Erythroblast (primary cell): ENCODE measurements at regions not wholly inside any gene's neighbourhood (a gene's known extent, or its start where the extent isn't known, plus 50 kb on each side); places are given as distances from the start of the nearest gene placed in this dataset.

Experiments
- DNase-seq, 2 experiments: peaks; one replicate each; lab custom pipeline; 2025; lab: John Stamatoyannopoulos, UW
- GATA1 ChIP-seq: IDR thresholded peaks from 2 replicates; pipeline ENCODE4 v1.6.1; 2011; ENCODE audit warnings: low read depth, mild to moderate bottlenecking, control low read depth, low read length, moderate library complexity
- POLR2A ChIP-seq: IDR thresholded peaks from 2 replicates; pipeline ENCODE4 v1.6.1; 2011; ENCODE audit warnings: mild to moderate bottlenecking, low read length

- DNase-seq = no peak
- TF ChIP-seq GATA1 (no peak), POLR2A (no peak)
Observed at GRCh38 chr1:219538886-219539285, 74.0 kb downstream of the ZC3H11B start.

- no peak for TF ChIP-seq GATA1
- no peak for TF ChIP-seq POLR2A
- DNase-seq = no peak
Observed at GRCh38 chr1:219537223-219537631, 75.7 kb downstream of the ZC3H11B start.

GRCh38 chr1:219536038-219536437 is 76.9 kb downstream of the ZC3H11B start:
- TF ChIP-seq POLR2A (no peak), GATA1 (no peak)
- DNase-seq = no peak

- TF ChIP-seq GATA1 (no peak), POLR2A (no peak)
- no peak for DNase-seq
Observed at GRCh38 chr1:219534991-219535390, 77.9 kb downstream of the ZC3H11B start.

- no peak for TF ChIP-seq GATA1
- DNase-seq = no peak
Observed at GRCh38 chr1:219533280-219533679, 79.6 kb downstream of the ZC3H11B start.

GRCh38 chr1:219529116-219529515 is 83.8 kb downstream of the ZC3H11B start:
- DNase-seq = no peak

GRCh38 chr1:219528633-219529032 is 84.3 kb downstream of the ZC3H11B start:
- DNase-seq = no peak
- TF ChIP-seq GATA1 (no peak), POLR2A (no peak)

More at GRCh38 chr1:219529116-219529515, 83.8 kb downstream of the ZC3H11B start:
- TF ChIP-seq GATA1 = no peak
- no peak for TF ChIP-seq POLR2A

GRCh38 chr1:219527994-219528393 is 84.9 kb downstream of the ZC3H11B start:
- TF ChIP-seq GATA1 (no peak), POLR2A (no peak)
- no peak for DNase-seq

GRCh38 chr1:219526074-219526473 is 86.8 kb downstream of the ZC3H11B start:
- TF ChIP-seq POLR2A (no peak), GATA1 (no peak)
- no peak for DNase-seq

GRCh38 chr1:219523411-219523810 is 89.5 kb downstream of the ZC3H11B start:
- TF ChIP-seq POLR2A (no peak), GATA1 (no peak)
- DNase-seq = no peak

- TF ChIP-seq POLR2A = no peak
- TF ChIP-seq GATA1 = no peak
Observed at GRCh38 chr1:219521325-219521724, 91.6 kb downstream of the ZC3H11B start.

GRCh38 chr1:219520241-219520640 is 92.7 kb downstream of the ZC3H11B start:
- TF ChIP-seq POLR2A (no peak), GATA1 (no peak)
- DNase-seq = no peak

More at GRCh38 chr1:219521325-219521724, 91.6 kb downstream of the ZC3H11B start:
- DNase-seq = no peak

GRCh38 chr1:219518907-219519248 is 94.0 kb downstream of the ZC3H11B start:
- no peak for DNase-seq
- TF ChIP-seq GATA1 = no peak
- no peak for TF ChIP-seq POLR2A

- TF ChIP-seq POLR2A (no peak), GATA1 (no peak)
- DNase-seq = no peak
Observed at GRCh38 chr1:219518168-219518906, 94.6 kb downstream of the ZC3H11B start.

GRCh38 chr1:219517031-219517430 is 95.9 kb downstream of the ZC3H11B start:
- DNase-seq = no peak

More at GRCh38 chr1:219517031-219517430, 95.9 kb downstream of the ZC3H11B start:
- TF ChIP-seq POLR2A (no peak), GATA1 (no peak)
